Superior temporal gyrus (tissue), 1 donor: ENCODE measurements at regions not wholly inside any gene's neighbourhood (a gene's known extent, or its start where the extent isn't known, plus 50 kb on each side); places are given as distances from the start of the nearest gene placed in this dataset.
"Not testable (repeated sequence)": the region's sequence is repeated elsewhere in the genome, so short reads cannot be mapped to it uniquely, and the experiment has no call there.

Source experiments
- DNase-seq: peaks from one replicate; pipeline ENCODE4 v3.0.0-alpha.2; 2016; ENCODE audit errors: extremely low spot score

DNA sequence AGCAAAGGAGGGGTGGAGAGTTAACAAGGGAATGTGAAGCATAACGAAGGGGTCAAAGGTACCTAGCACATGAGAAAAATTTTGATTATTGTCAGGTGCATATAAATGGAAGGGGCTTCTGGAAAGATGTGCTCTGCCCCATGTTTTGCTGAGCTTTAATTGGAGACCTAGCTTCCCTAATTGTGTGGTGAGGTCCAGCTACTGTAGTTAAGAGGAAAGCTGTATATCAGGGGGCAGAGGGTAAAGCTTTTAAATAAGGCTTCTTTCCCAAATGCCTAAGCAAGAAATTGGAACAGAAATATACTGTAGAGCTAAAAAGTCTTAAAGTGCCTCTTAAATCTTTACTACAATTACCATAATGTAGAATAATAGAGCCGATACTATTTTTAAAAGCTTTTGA lies 267.2 kb downstream of the MAT2B start:
- no peak for DNase-seq

DNA sequence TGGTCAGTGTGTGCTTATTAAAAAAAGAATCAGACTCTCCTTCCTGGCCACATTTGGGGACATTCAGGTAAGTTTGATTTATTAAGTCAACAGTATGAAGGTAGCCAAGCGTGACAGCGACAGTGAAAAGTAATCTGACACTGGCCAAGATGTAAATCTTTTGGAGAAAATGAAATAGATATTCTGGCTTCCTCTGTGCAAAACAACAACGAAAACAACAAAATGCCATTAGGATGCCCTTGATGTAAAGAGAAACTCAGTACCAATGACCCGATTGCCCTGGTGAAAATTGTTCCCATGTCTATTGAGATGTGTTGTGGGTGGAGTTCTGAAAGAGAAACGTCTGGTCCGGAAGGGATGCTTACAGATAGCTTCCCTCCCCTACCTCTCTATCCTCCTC lies 267.8 kb downstream of the MAT2B start:
- DNase-seq, result no peak

DNA sequence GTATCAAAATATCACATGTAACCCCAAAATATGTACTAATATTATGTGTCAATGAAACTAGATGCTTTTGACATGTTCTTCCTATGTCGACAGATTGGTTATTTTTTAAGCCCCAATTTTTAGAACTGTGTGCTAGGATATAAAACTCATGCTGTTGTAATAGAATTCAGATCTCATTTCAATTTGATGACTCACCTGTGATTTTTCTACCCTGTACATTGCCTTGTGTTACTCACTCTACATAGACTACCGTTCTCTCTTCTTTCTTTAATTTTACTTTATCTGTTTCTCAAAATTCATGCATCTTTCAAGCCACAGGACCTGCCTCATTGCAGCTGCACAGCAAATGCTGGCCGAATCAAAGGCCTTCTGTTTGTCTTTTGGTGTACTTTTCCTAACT lies 284.5 kb downstream of the MAT2B start:
- DNase-seq, result no peak

DNA sequence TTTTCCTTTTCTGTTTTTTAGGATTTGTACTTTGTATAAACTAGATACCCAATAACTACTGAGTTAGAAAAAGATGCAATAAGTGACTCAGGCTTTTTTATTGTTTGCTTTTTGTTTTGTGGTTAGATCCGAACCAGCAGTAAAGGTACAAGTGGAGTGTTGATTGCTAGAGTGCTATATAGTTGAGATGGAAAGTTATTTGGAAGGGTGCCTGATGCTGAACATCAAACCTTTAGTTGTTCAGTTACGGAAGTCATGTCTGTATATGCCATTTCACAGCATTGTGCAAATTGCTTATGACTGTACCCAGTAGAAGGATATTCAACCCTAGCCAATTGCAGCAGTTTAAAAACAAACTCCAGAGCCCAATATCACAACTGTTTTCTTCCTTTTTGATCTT lies 285.1 kb downstream of the MAT2B start:
- no peak for DNase-seq

DNA sequence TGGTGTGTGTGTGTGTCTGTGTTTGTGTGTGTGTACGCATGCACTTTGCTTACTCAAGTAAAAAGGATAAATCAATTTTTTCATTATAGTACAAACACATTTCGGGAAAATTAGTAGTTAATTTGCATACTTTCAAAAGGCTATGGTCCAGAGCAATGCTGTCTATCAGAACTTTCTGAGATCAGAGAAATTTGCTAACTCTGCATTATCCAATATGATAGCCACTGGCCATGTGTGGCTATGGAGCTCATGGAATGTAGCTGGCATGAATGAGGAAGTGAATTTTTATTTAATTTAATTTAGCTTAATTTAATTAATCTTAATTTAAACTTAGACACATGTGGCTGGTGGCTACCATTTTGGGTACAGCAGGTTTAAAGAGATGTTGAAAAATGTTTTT lies 289.6 kb downstream of the MAT2B start:
- no peak for DNase-seq

DNA sequence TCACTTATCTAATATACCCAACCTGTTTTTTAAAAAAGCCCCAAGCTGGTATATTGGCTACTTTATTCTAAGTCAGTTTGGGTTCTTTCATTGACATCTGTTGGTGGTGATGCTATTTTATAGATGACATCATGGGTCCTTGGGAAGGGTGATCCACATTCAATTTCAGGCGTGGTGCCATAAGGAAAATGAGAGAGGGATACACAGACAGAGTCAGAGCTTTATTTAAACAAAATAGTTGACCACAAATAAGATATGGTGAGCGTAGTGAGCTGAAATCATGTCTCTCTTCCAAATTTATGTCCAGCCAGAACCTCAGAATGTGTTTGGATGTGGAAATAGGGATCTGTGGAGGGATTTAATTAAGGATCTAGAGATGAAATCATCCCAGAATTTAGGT lies 302.4 kb downstream of the MAT2B start:
- DNase-seq, result no peak

DNA sequence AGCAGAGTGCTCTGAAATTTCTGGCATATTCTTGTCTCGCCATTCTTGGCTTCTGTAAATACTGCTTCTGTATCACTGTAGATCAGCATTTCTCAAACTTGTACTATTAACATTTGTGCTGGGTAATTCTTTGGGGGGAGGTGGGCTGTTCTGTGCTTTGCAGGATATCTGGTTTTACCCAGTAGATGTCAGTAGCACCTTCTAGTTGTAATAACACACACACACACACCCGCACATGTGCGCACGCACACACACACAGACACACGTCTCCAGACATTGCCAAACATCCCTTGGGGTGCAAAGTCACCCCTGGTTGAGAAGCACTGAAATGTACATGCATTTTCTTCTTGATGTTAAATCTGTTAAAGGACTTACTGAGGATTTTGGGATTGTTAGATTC lies 304.1 kb downstream of the MAT2B start:
- no peak for DNase-seq

DNA sequence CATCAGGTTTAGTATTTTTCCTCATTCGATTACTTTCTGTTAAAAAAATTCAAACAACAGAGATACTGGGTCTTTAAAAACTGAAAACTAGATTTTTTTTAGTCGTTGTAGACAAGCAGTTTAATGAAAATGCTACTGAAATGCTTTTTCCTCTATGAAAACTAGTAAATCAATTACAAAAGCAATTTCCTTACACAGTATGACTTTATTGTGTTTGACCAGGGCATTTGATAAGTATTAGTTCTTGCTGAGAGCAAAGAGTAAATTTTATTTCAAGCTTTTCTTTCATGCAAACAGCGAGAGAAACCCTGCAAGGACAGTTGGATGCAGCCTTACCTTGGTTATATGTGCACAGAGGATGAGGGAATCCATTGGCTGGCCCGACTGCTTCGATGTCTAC lies 308.5 kb downstream of the MAT2B start:
- DNase-seq, result no peak

DNA sequence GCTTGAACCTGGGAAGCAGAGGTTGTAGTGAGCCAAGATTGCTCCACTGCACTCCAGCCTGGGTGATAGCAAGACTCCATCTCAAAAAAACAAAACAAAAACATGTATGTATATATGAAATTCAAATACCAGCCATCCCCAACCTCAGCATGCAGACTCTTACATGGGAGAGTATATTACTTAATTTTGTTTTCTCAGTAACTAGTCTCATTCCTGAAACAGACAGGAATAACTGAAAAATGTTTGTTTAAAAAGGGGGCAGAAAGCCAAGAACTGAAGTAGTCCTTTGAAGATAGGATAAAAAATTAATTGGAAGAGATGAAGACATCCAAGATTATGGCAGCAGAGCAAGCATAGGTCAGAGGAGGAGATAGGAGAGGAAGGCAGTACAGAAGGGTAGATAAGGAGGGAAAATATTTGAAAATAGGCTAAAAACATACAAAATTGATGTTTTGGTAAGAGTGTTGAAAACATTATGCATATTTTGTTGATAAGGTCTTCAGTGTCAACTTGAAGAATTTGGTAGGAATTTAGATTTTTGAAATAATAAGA lies 309.9 kb downstream of the MAT2B start:
- DNase-seq, result no peak

DNA sequence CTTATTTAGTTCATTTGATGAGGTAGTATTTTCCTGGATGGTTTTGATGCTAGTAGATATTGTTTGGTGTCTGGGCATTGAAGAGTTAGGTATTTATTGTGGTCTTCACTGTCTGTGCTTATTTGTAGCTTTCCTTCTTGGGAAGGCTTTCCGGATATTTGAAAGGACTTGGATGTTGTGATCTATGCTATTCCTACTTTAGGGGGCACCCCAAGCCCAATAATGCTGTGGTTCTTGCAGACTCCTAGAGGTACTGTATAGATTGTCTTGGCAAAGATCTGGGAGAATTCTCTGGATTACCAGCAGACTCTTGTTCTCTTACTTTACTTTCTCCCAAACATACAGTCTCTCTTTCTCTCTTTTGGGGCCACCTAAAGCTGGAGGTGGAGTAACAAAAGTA lies 315.7 kb downstream of the MAT2B start:
- DNase-seq, result no peak

DNA sequence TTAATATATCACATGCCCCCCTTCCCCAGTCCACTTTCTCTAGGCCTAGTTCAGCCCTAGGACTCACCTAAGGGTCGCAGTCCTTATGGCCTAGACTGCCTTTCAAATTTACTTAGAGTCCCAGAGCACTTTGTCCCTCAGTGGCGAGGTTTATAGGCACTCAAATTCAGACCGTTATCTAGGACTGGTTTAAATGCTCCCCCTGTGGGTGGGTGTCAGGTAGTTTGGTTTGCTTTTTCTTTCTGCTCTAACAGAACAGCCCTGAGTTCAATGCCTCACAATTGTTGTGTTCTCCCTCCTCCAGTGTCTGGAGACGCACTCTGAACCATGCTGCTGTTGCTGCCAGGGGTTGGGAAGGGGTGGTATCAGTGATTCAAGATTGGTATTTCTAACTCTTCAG lies 317.1 kb downstream of the MAT2B start:
- DNase-seq, result no peak

DNA sequence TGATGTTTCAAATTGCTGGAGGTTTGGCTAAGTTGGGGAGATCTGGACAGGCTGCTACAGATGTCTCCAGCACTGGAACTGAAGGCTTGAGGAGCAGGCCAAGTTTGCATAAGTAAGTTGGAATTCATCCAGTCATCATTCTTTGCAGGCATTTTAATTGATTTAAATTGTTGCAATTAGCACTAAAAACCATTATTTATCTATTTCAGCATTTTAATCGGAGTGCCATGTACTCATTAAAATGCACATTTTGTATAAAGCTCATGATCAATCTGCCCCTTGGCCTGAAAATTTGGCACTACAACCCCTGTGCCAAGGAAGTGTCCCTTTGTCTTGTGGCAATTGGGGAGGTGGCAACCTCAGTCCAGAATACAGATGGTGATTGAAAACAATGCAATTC lies 320.2 kb downstream of the MAT2B start:
- no peak for DNase-seq

DNA sequence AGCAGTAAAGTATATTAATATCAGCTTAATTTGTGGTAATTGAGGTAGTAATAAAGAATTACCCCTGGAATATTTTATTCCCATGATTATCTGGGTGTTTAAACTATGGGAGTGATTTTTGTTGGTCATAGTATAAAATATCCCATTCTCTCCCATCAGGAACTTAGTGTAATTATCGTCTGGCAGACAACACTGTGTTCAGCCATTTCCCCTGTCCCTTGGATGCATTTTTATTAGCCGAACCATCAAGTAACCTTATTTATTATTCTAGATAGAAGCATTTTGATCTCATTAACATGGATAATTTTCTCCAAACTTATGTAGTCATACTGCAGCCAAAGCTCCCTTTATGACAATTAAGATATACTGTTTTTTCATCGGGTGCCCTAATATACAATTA lies 320.8 kb downstream of the MAT2B start:
- DNase-seq, result no peak

DNA sequence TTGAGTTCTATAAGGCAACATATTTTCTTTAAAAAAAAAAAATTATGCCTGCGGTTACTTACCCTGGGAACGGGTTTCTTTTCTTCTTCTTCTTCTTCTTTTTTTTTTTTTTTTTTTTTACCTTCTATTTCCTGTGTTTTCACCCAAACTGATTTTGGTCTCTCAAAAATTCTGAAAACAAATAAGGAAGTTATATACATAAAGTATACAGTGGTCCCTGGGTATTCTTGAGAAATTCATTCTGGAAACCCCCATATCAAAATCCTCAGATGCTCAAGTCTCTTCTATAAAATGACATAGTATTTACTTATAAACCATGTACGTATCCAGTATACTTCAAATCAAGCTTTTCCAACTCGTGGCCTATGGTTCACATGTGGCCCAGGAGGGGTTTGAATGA lies 326.7 kb downstream of the MAT2B start:
- no peak for DNase-seq

DNA sequence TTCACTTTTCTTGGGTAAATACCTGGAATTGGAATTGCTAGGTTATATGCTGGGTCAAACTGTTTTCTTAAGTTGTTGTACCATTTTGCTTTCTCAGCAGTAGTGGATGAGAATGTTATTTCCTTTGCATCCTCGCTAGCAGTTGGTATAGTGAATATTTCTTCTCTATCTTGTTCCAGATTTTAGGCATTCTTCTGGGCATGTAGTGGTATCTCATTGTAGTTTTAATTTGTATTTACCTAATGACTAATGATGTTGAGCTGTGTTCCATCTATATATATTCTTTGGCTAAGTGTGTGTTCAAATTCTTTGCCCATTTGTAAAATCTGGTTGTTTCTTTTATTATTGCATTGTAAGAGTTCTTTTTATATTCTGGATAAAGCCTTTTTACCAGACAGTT lies 333.3 kb downstream of the MAT2B start:
- DNase-seq, result no peak

DNA sequence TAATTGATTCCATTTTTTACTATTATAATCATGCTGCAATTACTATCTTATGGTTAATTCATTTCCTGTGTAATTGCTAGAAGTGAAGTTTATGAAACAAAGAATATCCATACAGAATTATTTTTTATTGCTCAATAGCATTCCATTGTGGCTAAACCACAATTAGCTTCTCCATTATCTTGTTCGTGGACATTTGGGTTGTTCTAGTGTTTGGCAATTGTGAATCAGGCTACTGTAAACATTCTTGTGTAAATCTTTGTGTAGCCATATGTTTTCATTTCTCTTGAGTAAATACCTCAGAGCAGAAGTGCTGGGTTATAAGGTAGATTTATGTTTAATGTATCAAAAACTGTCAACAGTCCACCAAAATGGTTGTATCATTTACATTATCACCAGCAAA lies 341.1 kb downstream of the MAT2B start:
- DNase-seq, result no peak

DNA sequence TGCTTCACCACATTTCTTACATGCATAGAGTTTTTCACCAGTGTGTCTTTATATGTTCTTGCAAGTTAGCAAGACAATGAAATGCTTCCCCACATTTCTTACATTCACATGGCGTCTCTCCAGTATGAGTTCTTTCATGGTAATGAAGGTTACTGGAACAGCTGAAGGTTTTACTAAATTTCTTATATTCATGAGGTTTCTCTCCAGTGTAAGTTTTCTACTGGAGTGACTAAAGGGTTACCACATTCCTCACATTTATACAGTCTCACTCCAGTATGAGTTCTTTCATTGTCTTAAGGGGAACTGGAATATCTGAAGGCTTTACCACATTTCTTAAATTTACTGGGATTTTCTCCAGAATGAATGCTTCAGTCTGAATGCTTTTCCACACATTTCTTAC lies 350.3 kb downstream of the MAT2B start:
- no peak for DNase-seq

DNA sequence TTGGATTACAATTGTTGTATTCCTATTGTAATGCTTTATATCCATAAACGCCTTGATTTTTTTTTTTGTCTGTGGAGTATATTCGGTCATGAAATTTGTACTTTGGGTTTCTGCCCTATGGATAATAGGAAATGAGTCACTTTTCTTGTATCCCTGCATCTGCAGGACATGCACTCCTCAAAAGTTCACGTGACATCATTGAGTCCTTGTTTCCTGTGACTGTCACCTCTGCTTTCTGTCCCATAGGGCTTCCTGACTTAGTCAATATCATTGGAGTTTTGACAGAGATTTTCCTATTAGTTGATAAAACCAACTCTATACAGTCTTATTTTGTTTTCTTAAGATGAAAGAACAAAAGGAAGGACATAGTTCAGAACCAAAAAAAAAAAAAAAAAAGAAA lies 356.3 kb downstream of the MAT2B start:
- no peak for DNase-seq

DNA sequence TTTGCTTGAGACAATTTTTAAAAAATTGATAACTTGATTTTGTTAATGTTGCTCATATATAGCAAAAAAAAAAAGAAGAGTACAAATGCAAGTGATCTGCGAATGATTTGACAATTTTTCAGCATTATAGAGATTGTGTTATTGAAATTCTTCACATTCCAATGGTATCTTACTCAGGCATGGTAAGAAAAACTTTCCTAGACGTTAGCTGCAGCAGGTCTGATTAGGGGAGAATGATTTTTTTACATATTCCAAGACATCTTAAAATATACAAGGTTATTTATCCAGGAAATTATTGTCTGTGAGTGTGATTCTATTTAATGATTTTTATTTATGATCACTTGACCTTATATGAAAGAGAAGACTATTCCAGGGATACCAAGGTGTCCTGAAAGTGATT lies 361.9 kb downstream of the MAT2B start:
- DNase-seq, result no peak

DNA sequence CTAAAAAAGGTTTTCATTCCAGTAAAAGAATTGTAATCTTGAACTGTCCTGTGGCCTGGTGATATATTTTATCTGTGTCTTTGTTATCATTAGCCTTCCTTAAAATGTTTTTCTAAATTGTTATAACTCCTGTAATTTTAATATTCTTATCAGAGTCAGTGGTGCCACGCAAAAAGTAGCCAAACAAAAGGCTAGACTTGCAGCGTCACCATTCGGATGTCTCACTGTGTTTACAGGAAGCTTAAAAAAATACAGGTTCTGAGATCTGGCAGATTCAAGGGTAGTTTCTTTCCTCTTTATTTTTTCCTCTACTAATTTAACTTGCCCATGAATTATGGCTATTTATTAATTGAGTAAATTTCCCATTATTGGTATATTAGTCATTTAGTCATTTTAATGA lies 362.3 kb downstream of the MAT2B start:
- DNase-seq, result no peak

DNA sequence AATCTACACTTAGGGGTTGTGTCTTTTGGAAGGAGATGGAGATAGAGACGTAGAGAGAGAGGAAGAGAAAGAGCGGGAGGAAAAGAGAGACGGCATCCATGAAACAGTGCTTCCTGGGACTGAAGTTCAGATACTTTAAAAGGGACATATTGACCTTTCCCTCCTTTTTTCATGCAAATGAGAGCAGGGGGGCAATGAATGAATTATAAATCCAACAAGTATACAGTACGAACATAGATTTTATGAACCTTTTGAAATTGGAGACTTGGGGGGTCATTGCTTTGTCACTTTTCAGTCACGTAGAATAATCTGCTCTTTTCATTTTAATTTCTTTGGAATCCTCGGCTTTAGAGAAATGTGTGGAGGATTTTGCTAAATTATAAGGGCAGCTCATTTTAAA lies 364.2 kb downstream of the MAT2B start:
- DNase-seq, result no peak

DNA sequence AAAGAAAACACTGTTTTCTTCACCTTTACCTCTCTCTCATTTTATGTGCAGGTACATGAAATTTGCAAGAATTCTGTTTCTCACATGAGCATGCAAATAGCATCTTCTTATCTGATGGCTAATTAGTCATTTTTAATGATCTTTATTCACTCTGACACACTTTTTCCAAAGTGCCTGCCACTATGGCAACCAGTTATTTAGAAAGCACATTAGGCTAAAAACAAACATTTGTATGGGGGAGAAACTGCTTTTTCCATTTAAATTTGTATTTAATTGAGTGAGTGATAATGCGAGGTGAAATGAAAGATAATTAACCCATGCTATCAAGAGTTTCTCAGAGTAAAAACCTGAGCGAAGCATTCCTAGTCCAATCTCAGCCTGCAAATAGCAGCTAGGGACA lies 365.0 kb downstream of the MAT2B start:
- no peak for DNase-seq

DNA sequence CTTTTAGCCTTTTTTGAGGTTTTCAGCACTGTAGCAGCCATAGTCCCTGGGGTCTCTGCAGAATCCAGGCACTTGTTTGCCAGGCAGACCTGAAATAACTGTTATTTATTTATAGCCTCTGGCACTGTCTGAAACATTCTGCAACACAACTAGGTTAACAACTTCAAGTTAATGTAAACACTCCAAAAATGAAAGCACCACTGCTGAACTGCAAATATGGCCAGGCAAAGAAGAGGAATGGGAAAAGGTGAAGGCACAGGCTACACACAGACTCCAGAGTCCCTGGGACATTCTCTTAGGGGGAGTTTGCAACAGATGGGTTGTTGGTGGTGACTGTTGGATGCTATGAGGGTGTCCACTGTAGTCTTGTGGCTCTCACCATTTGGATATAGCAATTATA lies 369.0 kb downstream of the MAT2B start:
- no peak for DNase-seq

DNA sequence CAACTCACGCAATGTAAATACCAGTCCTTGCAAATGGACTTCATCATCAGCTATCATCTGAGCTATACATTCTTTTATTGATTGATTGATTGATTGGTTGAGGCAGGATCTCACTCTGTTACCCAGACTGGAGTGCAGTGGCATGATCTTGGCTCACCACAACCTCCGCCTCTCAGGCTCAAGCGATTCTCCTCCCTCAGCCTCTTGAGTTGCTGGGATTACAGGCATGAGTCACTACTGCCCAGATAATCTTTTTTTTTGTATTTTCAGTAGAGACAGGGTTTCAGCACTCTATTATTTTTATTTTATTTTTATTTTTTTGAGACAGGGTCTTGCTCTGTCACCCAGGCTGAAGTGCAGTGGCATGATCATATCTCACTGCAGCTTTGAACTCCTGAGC lies 369.5 kb downstream of the MAT2B start:
- not testable (repeated sequence) for DNase-seq

DNA sequence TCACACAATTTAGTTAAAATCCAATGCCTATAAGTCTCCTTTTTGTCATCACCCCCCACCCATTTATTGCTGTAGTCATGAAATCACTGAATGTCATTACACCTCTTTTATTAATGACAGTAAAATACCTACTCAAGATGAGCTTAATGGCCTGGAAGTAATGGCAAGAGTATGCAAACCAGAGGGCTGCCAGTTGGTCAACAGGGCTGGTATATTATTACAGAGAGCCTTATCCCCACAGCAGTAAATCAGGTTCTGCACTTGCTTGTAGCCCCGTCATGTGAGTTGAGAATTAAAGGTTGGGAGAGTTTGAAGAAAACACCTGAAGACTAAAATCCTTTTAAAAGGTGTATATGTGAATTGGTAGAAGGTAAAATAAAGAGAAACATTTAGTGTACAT lies 372.4 kb downstream of the MAT2B start:
- no peak for DNase-seq
